OCI-LY1 (cell line): ENCODE measurements at regions not wholly inside any gene's neighbourhood (a gene's known extent, or its start where the extent isn't known, plus 50 kb on each side); places are given as distances from the start of the nearest gene placed in this dataset.

Experiments used
- H2AFZ ChIP-seq: fragments of 200-600 bp; sonication (generic), shearing (Covaris generic); 2 replicates; pipeline ENCODE4 v1.6.0; 2014; ENCODE audit warnings: antibody characterized with exemption, mild to moderate bottlenecking, low read length
- H3F3A ChIP-seq: fragments of 200-600 bp; sonication (generic), shearing (Covaris generic); 2 replicates; pipeline ENCODE4 v1.6.0; 2014; ENCODE audit warnings: mild to moderate bottlenecking, antibody characterized with exemption, low read length, moderate library complexity; ENCODE audit not compliant: insufficient read depth
- H3K27ac ChIP-seq: fragments of 200-600 bp; sonication (generic); 2 replicates; pipeline ENCODE4 v1.5.1; 2014; ENCODE audit warnings: low read length, mixed run types, mild to moderate bottlenecking, low read depth; ENCODE audit not compliant: poor library complexity, severe bottlenecking
- H3K27me3 ChIP-seq: fragments of 200-600 bp; sonication (generic); 2 replicates; pipeline ENCODE4 v1.6.0; 2014; ENCODE audit warnings: antibody characterized with exemption, mild to moderate bottlenecking, low read length, moderate library complexity; ENCODE audit not compliant: insufficient read depth
- H3K36me3 ChIP-seq: fragments of 200-600 bp; sonication (generic); 2 replicates; pipeline ENCODE4 v1.6.1; 2014; ENCODE audit warnings: mild to moderate bottlenecking, antibody characterized with exemption, low read length, moderate library complexity, mixed read lengths; ENCODE audit not compliant: insufficient read depth
- H3K4me1 ChIP-seq: fragments of 200-600 bp; sonication (generic); 2 replicates; pipeline ENCODE4 v1.5.1; 2014; ENCODE audit warnings: mild to moderate bottlenecking, low read length, moderate library complexity; ENCODE audit not compliant: insufficient read depth, severe bottlenecking
- H3K4me2 ChIP-seq: fragments of 200-600 bp; sonication (generic), shearing (Covaris generic); 2 replicates; pipeline ENCODE4 v1.6.1; 2014; ENCODE audit warnings: low read length
- H3K4me3 ChIP-seq: fragments of 200-600 bp; sonication (generic); 2 replicates; pipeline ENCODE4 v1.5.1; 2014; ENCODE audit warnings: low read length, low read depth, mild to moderate bottlenecking, mixed read lengths; ENCODE audit not compliant: poor library complexity, severe bottlenecking
- H3K79me2 ChIP-seq: fragments of 200-600 bp; shearing (Covaris generic); 2 replicates; pipeline ENCODE4 v1.6.1; 2016; ENCODE audit warnings: mixed run types, low read length, mixed read lengths; ENCODE audit not compliant: insufficient read depth
- H3K9ac ChIP-seq: fragments of 200-600 bp; sonication (generic), shearing (Covaris generic); 2 replicates; pipeline ENCODE4 v1.6.1; 2014; ENCODE audit warnings: mild to moderate bottlenecking, low read length, mixed read lengths
- H3K9me2 ChIP-seq: fragments of 200-600 bp; sonication (generic), shearing (Covaris generic); 2 replicates; pipeline ENCODE4 v1.6.1; 2014; ENCODE audit warnings: low read depth, mild to moderate bottlenecking, low read length, mixed read lengths
- H3K9me3 ChIP-seq: fragments of 200-600 bp; shearing (Covaris generic); 2 replicates; pipeline ENCODE4 v1.6.1; 2014; ENCODE audit warnings: low read length, mixed read lengths
- H4K20me1 ChIP-seq: fragments of 200-600 bp; sonication (generic), shearing (Covaris generic); 2 replicates; pipeline ENCODE4 v1.6.0; 2016; ENCODE audit warnings: mild to moderate bottlenecking, low read length; ENCODE audit not compliant: insufficient read depth
- EZH2 ChIP-seq: fragments of 200-600 bp; sonication (generic), shearing (Covaris generic); IDR thresholded peaks from 2 replicates; pipeline ENCODE4 v1.8.0; 2017; ENCODE audit warnings: borderline replicate concordance, mixed run types, mild to moderate bottlenecking, antibody characterized with exemption, low read length, moderate library complexity, mixed read lengths
- TF ChIP-seq, protein P1 (sequence below): fragments of 200-600 bp; sonication (generic), shearing (Covaris generic); IDR thresholded peaks from 2 replicates; pipeline ENCODE4 v1.5.1; 2017; ENCODE audit warnings: mild to moderate bottlenecking, antibody characterized with exemption, low read length, moderate library complexity, mixed read lengths

DNA sequence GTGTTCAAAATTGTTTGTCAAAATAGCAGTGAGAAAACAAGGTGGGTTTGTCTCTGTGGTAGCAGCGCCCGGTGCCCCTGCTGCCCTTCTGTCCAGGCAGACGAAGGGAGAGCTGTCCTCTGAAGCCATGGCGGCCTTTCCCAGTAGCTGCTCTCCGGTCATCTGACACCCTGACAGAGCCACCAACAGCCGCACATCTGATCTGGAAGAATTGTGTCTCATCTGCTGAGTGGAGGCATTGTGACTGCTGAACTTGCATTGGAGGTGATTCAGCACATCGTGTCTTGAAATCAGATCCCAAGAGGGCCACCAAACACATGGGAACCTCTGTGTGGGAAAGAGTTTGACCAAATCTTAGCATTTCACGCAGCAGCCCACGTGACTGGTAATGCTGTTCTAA, 337.6 kb upstream of the IRX1 start:
- Histone ChIP-seq H3K4me3 (no peak overlapping the region), H2AFZ (no peak overlapping the region), H3K9me2 (no peaks in the 10 kb centered on the region), H3K27me3 (no peaks in the 10 kb centered on the region), H3F3A (no peaks in the 10 kb centered on the region), H3K27ac (no peak overlapping the region), H3K4me2 (no peak overlapping the region), H3K9me3 (no peaks in the 10 kb centered on the region), H3K9ac (no peak overlapping the region), H3K79me2 (no peaks in the 10 kb centered on the region), H3K36me3 (no peaks in the 10 kb centered on the region), H3K4me1 (no peaks in the 10 kb centered on the region), H4K20me1 (no peaks in the 10 kb centered on the region)
- TF ChIP-seq, protein P1, sequence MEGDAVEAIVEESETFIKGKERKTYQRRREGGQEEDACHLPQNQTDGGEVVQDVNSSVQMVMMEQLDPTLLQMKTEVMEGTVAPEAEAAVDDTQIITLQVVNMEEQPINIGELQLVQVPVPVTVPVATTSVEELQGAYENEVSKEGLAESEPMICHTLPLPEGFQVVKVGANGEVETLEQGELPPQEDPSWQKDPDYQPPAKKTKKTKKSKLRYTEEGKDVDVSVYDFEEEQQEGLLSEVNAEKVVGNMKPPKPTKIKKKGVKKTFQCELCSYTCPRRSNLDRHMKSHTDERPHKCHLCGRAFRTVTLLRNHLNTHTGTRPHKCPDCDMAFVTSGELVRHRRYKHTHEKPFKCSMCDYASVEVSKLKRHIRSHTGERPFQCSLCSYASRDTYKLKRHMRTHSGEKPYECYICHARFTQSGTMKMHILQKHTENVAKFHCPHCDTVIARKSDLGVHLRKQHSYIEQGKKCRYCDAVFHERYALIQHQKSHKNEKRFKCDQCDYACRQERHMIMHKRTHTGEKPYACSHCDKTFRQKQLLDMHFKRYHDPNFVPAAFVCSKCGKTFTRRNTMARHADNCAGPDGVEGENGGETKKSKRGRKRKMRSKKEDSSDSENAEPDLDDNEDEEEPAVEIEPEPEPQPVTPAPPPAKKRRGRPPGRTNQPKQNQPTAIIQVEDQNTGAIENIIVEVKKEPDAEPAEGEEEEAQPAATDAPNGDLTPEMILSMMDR, result no peak
- no peak for TF ChIP-seq EZH2

DNA sequence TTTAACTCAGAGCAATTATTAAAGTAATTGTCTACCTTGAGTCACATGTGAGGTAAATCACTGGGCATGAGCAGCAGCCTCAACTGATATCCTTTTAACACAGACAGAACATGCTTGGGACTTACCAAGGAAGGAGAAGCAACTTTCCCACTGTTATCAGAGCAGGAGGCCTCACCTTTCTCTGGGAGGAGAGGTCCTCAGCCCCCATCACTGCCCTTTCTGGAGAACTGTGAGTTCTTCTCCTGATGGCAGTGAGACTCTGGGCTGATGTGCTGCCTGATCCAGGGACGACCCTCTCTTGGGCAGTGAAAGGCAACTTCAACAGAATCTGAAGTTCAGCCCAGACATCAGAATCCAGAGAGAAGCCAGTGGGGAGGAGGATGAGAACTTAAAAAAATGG, 343.4 kb upstream of the IRX1 start:
- no peak overlapping the region for H3K9ac ChIP-seq
- H3K9me3 ChIP-seq, result no peaks in the 10 kb centered on the region
- no peaks in the 10 kb centered on the region for H3K27me3 ChIP-seq
- H3K79me2 ChIP-seq, result no peaks in the 10 kb centered on the region
- no peak overlapping the region for H3K27ac ChIP-seq
- no peak for TF ChIP-seq EZH2
- TF ChIP-seq, protein P1, result no peak
- no peak overlapping the region for H3K4me2 ChIP-seq
- no peaks in the 10 kb centered on the region for H4K20me1 ChIP-seq
- H3K36me3 ChIP-seq, result no peaks in the 10 kb centered on the region
- H3F3A ChIP-seq, result no peaks in the 10 kb centered on the region
- no peak overlapping the region for H2AFZ ChIP-seq
- no peaks in the 10 kb centered on the region for H3K9me2 ChIP-seq
- no peak overlapping the region for H3K4me3 ChIP-seq
- H3K4me1 ChIP-seq, result no peaks in the 10 kb centered on the region

DNA sequence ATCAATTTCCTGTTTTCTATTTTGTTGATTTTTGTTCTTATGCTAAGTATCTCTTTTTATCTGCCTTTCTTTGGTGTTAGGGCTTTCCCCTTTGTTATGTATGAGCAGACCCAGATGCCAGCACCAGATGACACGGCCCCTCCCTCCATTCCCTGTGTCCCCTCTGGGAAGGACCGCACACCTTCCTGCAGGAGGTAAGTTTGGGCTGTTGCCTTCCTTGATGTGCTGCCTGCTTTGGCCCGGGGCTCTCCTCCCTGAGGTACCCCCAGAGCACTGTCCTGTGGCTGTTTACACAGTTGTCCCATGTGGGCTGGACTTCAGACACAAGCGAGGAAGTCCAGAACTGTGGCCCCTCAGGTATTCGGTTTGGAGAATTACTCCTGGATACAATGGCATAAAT, 343.8 kb upstream of the IRX1 start:
- H3K79me2 ChIP-seq, result no peaks in the 10 kb centered on the region
- no peaks in the 10 kb centered on the region for H3F3A ChIP-seq
- TF ChIP-seq, protein P1, result no peak
- TF ChIP-seq EZH2, result no peak
- H3K4me1 ChIP-seq, result no peaks in the 10 kb centered on the region
- H3K9me3 ChIP-seq, result no peaks in the 10 kb centered on the region
- H3K27ac ChIP-seq, result no peak overlapping the region
- H2AFZ ChIP-seq, result no peak overlapping the region
- no peaks in the 10 kb centered on the region for H3K27me3 ChIP-seq
- no peak overlapping the region for H3K9ac ChIP-seq
- no peak overlapping the region for H3K4me3 ChIP-seq
- no peak overlapping the region for H3K4me2 ChIP-seq
- H3K36me3 ChIP-seq, result no peaks in the 10 kb centered on the region
- no peaks in the 10 kb centered on the region for H3K9me2 ChIP-seq
- no peaks in the 10 kb centered on the region for H4K20me1 ChIP-seq
